ENCODE measurements at regions not wholly inside any gene's neighbourhood (a gene's known extent, or its start where the extent isn't known, plus 50 kb on each side); places are given as distances from the start of the nearest gene placed in this dataset.
"Not testable (repeated sequence)": the region's sequence is repeated elsewhere in the genome, so short reads cannot be mapped to it uniquely, and the experiment has no call there.

DNA sequence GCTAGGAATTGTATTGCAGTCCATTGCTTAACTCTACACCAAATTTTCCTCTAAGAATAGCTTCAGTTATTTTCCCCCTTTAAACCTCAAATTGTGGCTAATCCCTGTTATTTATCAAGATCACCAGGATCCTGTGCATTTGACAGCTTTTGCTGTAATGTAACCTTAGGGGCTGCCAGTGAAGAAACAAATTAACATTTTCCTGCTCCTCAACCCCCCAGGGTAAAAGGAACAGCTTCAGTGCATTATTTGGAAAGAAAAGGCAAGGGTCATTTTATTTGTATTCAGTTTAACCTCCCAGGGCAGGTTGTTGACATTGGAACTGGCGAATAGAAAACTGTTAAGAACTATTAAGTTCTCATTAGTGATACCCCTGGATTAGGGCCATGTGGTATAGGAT is 57.0 kb downstream of the PCDH20 start:
- H3K4me3 Mint-ChIP-seq: no peak overlapping the region
- H3K9me3 Mint-ChIP-seq: peaks cover 8% of the 10 kb centered on the region
- H3K27me3 Mint-ChIP-seq: no peaks in the 10 kb centered on the region
- no peak overlapping the region for H3K27ac Mint-ChIP-seq (ENCODE audit: low read depth)
- H3K36me3 Mint-ChIP-seq (ENCODE audit: insufficient read depth): no peaks in the 10 kb centered on the region
- no peak for DNase-seq (ENCODE audit: low spot score in 2 of 2)
- ATAC-seq (replicated peaks; ENCODE audit: extremely low read depth, poor library complexity, severe bottlenecking): no peak
- H3K4me1 Mint-ChIP-seq: no peaks in the 10 kb centered on the region

DNA sequence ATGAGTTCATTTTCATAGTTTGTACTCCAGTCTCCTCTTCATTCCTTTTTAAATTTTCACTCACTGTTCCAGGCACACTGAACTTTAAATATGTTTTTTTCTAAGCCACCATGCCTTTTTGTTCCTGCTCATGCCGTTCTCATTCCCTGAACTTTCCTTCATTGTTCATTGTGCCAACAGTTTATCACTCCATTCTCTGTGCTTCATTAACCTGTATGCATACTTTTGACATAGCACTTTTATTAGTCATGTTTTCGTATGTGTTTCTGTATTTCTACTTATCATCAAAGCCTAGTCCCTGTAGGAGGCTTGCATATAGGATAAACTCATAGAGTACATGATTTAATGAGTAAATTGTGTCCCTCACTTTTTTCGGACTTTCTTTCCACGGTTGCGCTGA is 65.3 kb downstream of the PCDH20 start:
- peaks cover 11% of the 10 kb centered on the region for H3K9me3 Mint-ChIP-seq
- no peak overlapping the region for H3K27ac Mint-ChIP-seq (ENCODE audit: low read depth)
- H3K4me3 Mint-ChIP-seq: no peak overlapping the region
- no peaks in the 10 kb centered on the region for H3K4me1 Mint-ChIP-seq
- no peaks in the 10 kb centered on the region for H3K36me3 Mint-ChIP-seq (ENCODE audit: insufficient read depth)
- no peak for DNase-seq (ENCODE audit: low spot score in 2 of 2)
- no peak for ATAC-seq (replicated peaks; ENCODE audit: extremely low read depth, poor library complexity, severe bottlenecking)
- H3K27me3 Mint-ChIP-seq: no peaks in the 10 kb centered on the region

DNA sequence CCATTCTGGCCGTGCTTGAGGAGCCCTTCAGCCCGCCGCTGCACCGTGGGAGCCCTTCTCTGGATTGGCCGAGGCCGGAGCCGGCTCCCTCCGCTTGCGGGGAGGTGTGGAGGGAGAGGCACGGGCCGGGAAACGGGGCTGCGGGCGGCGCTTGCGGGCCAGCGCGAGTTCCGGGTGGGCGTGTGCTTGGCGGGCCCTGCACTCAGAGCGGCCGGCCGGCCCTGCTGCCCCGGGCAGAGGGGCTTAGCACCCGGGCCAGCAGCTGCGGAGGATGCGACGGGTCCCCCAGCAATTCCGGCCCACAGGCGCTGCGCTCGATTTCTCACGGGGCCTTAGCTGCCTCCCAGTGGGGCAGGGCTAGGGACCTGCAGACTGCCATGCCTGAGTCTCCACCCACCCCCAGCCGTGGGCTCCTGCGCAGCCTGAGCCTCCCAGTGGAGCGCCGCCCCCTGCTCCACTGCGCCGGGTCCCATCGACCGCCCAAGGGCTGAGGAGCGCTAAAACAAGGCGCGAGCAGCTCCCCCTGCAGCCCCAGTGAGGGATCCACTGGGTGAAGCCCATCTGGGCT is 76.5 kb downstream of the PCDH20 start:
- Mint-ChIP-seq H3K4me3 (no peak overlapping the region), H3K9me3 (no peaks in the 10 kb centered on the region), H3K4me1 (no peaks in the 10 kb centered on the region), H3K27me3 (no peaks in the 10 kb centered on the region), H3K36me3 (ENCODE audit: insufficient read depth) (no peaks in the 10 kb centered on the region), H3K27ac (ENCODE audit: low read depth) (no peak overlapping the region)
- ATAC-seq (replicated peaks; ENCODE audit: extremely low read depth, poor library complexity, severe bottlenecking) (no peak), DNase-seq (ENCODE audit: low spot score in 2 of 2) (no peak)

DNA sequence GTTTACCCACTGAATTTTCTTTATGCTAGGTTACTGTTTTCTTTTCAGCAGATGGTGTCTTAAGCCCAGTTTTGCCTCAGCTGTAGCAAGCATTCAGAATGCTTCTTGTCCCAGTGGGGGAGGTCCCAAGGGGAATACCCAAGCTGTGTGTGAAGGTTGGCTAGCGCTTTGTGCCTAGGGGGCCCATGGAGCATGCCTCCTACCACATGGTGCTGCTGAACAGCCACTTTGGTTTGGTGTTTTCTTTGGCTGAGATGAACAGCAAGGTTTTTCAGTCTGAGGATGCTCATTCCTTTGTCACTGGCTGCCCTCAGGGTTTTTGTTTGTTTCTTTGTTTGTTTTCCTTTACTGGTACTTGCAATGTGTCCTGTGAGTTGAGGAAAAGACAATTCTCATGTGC is 99.0 kb downstream of the PCDH20 start:
- Mint-ChIP-seq H3K4me1 (no peaks in the 10 kb centered on the region), H3K27ac (ENCODE audit: low read depth) (no peak overlapping the region), H3K4me3 (no peak overlapping the region), H3K36me3 (ENCODE audit: insufficient read depth) (no peaks in the 10 kb centered on the region), H3K27me3 (no peaks in the 10 kb centered on the region), H3K9me3 (peaks cover 19% of the 10 kb centered on the region)
- DNase-seq (ENCODE audit: low spot score in 2 of 2) (no peak), ATAC-seq (replicated peaks; ENCODE audit: extremely low read depth, poor library complexity, severe bottlenecking) (no peak)

DNA sequence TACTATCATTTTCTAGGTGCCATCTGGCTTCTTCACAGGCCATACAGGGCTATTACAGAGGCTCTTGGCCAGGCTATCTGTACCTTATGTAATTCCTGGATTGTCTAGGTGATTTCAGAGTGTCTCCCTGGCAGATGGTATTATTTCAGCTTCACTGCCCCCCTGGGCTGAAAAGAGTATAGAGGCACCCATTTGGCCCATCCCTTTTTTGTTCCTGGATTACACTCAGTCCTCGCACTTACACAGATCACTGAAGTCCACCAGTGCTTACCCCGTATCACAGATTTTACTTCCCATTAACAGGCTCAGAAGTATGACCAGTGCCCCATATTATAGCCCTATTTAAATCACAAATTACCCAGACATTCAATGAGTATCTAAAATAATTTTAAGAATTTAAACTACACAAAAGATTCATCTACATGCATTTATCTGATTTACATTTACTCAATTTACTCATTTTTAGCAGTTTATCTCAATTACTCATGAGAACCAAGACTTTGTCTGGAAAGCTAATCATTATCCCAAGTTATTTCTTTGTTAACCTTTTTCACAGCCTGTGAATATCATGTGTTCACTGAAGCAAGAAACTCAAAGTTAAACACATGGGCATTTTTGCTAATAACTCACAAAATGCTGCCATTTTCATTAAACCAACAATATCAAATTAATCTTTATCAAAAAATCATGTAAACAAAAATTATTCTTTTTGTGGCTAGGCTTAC is 121.0 kb downstream of the PCDH20 start:
- no peak overlapping the region for H3K27ac Mint-ChIP-seq (ENCODE audit: low read depth)
- no peak for DNase-seq (ENCODE audit: low spot score in 2 of 2)

DNA sequence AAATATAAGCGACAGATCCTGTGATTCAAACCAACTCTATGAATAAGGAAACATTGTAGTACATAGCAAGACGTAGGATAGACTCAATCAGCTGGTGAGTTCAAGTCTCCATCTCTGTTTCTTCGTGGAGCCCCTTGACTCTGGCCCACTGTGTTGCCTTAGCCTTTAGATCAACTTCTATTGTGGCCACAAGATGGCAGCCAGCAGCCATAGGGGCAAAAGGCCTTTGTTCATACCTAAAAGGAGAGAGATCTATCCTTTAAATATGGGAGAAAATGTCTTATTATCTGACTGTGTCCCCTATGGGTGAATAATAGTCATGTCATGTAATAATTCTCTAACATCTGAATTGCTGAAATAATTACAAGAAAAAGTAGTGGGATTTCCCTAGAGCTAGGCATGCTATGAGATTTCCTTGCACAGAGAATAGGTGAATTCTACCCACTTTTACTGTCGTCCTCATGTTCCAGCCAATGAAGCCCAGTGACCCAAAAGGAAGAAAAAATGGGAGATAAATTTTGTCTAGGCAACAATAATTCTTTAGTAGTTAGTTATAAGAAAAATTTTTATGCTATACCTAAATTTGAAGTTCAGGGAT is 129.4 kb downstream of the PCDH20 start:
- ATAC-seq (replicated peaks; ENCODE audit: extremely low read depth, poor library complexity, severe bottlenecking) (no peak), DNase-seq (ENCODE audit: low spot score in 2 of 2) (no peak)
- H3K4me3 Mint-ChIP-seq: no peak overlapping the region
- peaks cover 5% of the 10 kb centered on the region for H3K9me3 Mint-ChIP-seq
- H3K36me3 Mint-ChIP-seq (ENCODE audit: insufficient read depth): no peaks in the 10 kb centered on the region
- H3K27me3 Mint-ChIP-seq: no peaks in the 10 kb centered on the region
- no peaks in the 10 kb centered on the region for H3K4me1 Mint-ChIP-seq
- no peak overlapping the region for H3K27ac Mint-ChIP-seq (ENCODE audit: low read depth)

More for the DNA sequence above, 121.0 kb downstream of the PCDH20 start:
- no peak for ATAC-seq (replicated peaks; ENCODE audit: extremely low read depth, poor library complexity, severe bottlenecking)
- H3K27me3 Mint-ChIP-seq: no peaks in the 10 kb centered on the region
- no peaks in the 10 kb centered on the region for H3K36me3 Mint-ChIP-seq (ENCODE audit: insufficient read depth)
- H3K4me3 Mint-ChIP-seq: no peak overlapping the region
- no peaks in the 10 kb centered on the region for H3K4me1 Mint-ChIP-seq
- H3K9me3 Mint-ChIP-seq: peaks cover 12% of the 10 kb centered on the region

DNA sequence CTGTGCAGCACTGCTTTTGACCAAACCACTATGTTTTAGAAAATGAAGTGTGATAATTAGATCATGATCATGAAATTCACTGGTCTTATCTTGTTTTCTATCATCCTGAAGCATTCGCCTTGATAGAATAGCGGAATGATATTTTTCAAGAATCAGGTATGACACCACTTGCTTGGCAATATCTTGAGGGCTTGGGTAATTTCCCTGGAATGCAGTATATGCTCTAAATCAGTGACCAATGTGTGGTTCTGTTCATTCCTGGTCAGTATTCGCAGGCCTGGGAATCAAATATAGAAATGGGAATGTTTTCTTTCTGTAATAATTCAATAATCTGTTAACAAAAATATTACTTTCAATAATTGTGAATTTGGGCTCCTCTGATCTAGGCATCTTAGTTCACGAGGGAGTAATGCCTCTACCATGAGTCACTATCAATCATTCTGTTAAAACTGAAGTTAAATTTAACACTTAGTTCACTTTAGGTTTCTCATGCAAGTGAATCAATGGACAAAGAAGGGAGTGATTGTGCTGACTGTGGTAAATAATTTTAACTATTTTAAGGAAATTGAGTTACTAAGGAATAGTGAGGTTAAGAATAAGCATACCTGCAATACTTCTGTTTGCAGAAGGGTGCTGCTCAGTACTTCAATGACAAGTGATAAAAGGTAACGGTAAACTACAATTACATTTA is 137.9 kb downstream of the PCDH20 start:
- Mint-ChIP-seq H3K4me1 (no peaks in the 10 kb centered on the region), H3K36me3 (ENCODE audit: insufficient read depth) (no peaks in the 10 kb centered on the region), H3K9me3 (peaks cover 6% of the 10 kb centered on the region), H3K27ac (ENCODE audit: low read depth) (no peak overlapping the region), H3K4me3 (no peak overlapping the region), H3K27me3 (no peaks in the 10 kb centered on the region)
- ATAC-seq (replicated peaks; ENCODE audit: extremely low read depth, poor library complexity, severe bottlenecking): no peak
- no peak for DNase-seq (ENCODE audit: low spot score in 2 of 2)

DNA sequence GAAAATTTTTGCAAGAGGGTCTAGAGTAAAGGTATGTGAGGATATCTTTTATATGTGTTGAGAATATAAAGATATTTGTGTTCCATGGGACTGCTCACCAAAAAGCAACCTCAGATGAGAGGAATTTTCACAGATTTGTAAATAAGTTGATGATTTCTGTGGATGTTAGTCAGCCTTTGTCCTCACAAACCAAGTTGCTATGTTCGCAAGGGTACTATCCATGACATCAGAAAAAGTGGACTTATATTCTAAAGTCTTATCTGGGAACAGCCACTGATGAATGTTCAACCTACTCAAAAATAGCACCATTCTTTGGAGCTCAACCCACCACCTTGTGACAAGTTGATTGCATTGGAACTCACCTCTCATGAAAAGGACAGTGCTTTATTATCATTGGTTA is 138.6 kb downstream of the PCDH20 start:
- H3K36me3 Mint-ChIP-seq (ENCODE audit: insufficient read depth): no peaks in the 10 kb centered on the region
- peaks cover 6% of the 10 kb centered on the region for H3K9me3 Mint-ChIP-seq
- no peak for ATAC-seq (replicated peaks; ENCODE audit: extremely low read depth, poor library complexity, severe bottlenecking)
- H3K27ac Mint-ChIP-seq (ENCODE audit: low read depth): no peak overlapping the region
- no peak for DNase-seq (ENCODE audit: low spot score in 2 of 2)
- no peak overlapping the region for H3K4me3 Mint-ChIP-seq
- no peaks in the 10 kb centered on the region for H3K27me3 Mint-ChIP-seq
- no peaks in the 10 kb centered on the region for H3K4me1 Mint-ChIP-seq

DNA sequence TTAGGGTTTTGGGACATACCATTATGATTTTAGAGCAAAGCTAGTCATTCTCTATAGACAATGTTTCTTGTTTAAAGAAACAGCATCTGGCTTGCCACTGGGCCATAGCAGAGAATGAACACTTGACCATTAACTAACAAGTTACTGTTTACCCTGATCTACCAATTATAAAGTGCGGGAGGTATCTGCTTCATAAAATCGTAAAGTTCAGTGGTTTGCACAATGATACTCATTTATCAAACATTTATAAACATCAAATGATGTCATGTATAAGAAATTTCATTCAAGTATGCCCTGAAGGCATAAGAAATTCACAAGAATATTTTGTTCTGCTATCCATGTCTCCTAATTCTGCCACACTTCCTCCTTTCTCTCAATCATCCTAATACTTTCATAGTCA is 139.2 kb downstream of the PCDH20 start:
- Mint-ChIP-seq H3K27ac (ENCODE audit: low read depth) (no peak overlapping the region), H3K4me1 (no peaks in the 10 kb centered on the region), H3K4me3 (no peak overlapping the region), H3K36me3 (ENCODE audit: insufficient read depth) (no peaks in the 10 kb centered on the region), H3K27me3 (no peaks in the 10 kb centered on the region), H3K9me3 (peaks cover 7% of the 10 kb centered on the region)
- ATAC-seq (replicated peaks; ENCODE audit: extremely low read depth, poor library complexity, severe bottlenecking): no peak
- no peak for DNase-seq (ENCODE audit: low spot score in 2 of 2)

DNA sequence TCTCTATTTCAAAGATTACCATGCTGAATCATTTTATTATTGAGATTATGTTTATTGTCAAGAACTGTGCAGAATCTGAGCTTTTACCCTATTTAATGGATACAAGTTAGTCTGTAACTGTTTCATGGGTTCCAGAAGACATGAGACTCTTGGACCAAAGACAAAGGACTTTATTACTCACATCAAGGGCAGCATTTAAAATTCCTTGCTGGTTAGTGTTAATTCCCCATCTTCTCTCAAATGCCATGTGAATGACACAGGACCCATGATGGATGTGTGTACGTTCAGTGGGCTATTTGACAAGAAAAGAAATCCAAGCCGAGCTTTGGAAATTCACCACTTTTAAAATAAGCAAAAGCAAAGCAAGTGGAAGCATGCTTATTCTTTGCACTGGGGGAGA is 139.9 kb downstream of the PCDH20 start:
- no peak overlapping the region for H3K4me3 Mint-ChIP-seq
- DNase-seq (ENCODE audit: low spot score in 2 of 2): no peak
- H3K27ac Mint-ChIP-seq (ENCODE audit: low read depth): no peak overlapping the region
- no peaks in the 10 kb centered on the region for H3K27me3 Mint-ChIP-seq
- ATAC-seq (replicated peaks; ENCODE audit: extremely low read depth, poor library complexity, severe bottlenecking): no peak
- H3K9me3 Mint-ChIP-seq: peaks cover 14% of the 10 kb centered on the region
- H3K36me3 Mint-ChIP-seq (ENCODE audit: insufficient read depth): no peaks in the 10 kb centered on the region
- H3K4me1 Mint-ChIP-seq: no peaks in the 10 kb centered on the region

DNA sequence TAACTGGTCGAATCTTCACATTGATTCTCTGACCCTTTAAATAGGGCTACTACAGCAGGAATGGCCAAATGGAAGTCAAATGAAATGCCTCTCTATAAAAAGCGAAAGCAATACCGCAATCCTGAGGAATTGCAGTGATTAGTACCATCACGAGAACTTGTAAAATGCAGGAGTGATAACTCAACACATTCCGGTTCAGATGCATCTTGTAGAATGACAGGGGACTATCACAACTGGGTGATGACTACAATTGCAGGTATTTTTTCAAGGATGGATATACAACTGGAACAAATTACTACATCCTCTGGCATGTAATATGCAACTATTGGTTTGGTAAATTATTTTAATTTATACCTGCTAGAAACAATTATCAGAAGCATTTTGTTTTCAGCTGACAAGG is 140.4 kb downstream of the PCDH20 start:
- H3K27ac Mint-ChIP-seq (ENCODE audit: low read depth): no peak overlapping the region
- no peak for ATAC-seq (replicated peaks; ENCODE audit: extremely low read depth, poor library complexity, severe bottlenecking)
- no peaks in the 10 kb centered on the region for H3K4me1 Mint-ChIP-seq
- no peaks in the 10 kb centered on the region for H3K36me3 Mint-ChIP-seq (ENCODE audit: insufficient read depth)
- H3K27me3 Mint-ChIP-seq: no peaks in the 10 kb centered on the region
- no peak overlapping the region for H3K4me3 Mint-ChIP-seq
- peaks cover 19% of the 10 kb centered on the region for H3K9me3 Mint-ChIP-seq
- no peak for DNase-seq (ENCODE audit: low spot score in 2 of 2)

DNA sequence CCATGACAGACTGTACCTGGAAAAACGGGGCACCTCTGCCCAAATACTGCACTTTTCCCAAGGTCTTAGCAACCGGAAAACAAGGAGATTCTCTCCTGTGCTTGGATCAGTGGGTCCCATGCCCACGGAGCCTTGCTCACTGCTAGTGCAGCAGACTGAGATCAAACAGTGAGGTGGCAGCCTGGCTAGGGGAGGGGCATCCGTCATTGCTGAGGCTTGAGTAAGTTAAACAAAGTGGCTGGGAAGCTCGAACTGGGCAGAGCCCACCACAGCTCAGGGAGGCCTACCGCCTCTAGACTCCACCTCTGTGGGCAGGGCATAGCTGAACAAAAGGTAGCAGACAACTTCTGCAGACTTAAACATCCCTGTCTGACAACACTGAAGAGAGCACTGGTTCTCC is 148.8 kb downstream of the PCDH20 start:
- not testable (repeated sequence) for H3K36me3 Mint-ChIP-seq (ENCODE audit: insufficient read depth); H3K27me3 Mint-ChIP-seq; H3K27ac Mint-ChIP-seq (ENCODE audit: low read depth); H3K4me3 Mint-ChIP-seq; ATAC-seq (replicated peaks; ENCODE audit: extremely low read depth, poor library complexity, severe bottlenecking); DNase-seq (ENCODE audit: low spot score in 2 of 2); H3K4me1 Mint-ChIP-seq
- H3K9me3 Mint-ChIP-seq: peaks cover 45% of the 10 kb centered on the region

Data from central memory CD8-positive, alpha-beta T cell (primary cell).